ENCODE measurements at regions not wholly inside any gene's neighbourhood (a gene's known extent, or its start where the extent isn't known, plus 50 kb on each side); places are given as distances from the start of the nearest gene placed in this dataset.

GRCh38 chr15:48010316-48010715, 110.5 kb upstream of the SLC24A5 start:
- no peak for FAIRE-seq
- H3K27ac ChIP-seq (ENCODE audit: low read depth, low read length): no peak overlapping the region
- H4K91ac ChIP-seq (replicated peaks; ENCODE audit: insufficient read length, low read length): no peak overlapping the region

More at GRCh38 chr15:48010316-48010715, 110.5 kb upstream of the SLC24A5 start:
- DNase-seq (ENCODE audit: low read depth in 1 of 2, low spot score in 2 of 2): no peak
- Histone ChIP-seq H3K56ac (replicated peaks; ENCODE audit: insufficient read length, low read depth, low read length) (no peak overlapping the region), H4K5ac (ENCODE audit: insufficient read length, low read depth, low read length) (no peak overlapping the region), H3K14ac (ENCODE audit: insufficient read length) (no peak overlapping the region), H3K9me3 (ENCODE audit: insufficient read depth in 2 of 2, low read depth in 1 of 2, low read length in 1 of 2) (no peaks in the 10 kb centered on the region), H3K79me1 (ENCODE audit: low read depth, low read length) (no peaks in the 10 kb centered on the region), H3K18ac (ENCODE audit: extremely low read depth, low read length) (no peak overlapping the region), H3K4ac (replicated peaks; ENCODE audit: insufficient read length, low read depth, low read length) (no peak overlapping the region), H3K79me2 (ENCODE audit: control insufficient read depth in 1 of 2, insufficient read depth in 2 of 2, low read length in 2 of 2) (no peaks in the 10 kb centered on the region), H2BK120ac (replicated peaks; ENCODE audit: low read depth, low read length) (no peak overlapping the region), H2BK15ac (ENCODE audit: low read length) (no peak overlapping the region), H3K9ac (replicated peaks in 1 of 4; ENCODE audit: extremely low read depth in 1 of 4, low read depth in 3 of 4, low read length in 3 of 4) (no peak overlapping the region), H4K8ac (ENCODE audit: extremely low read depth, insufficient read depth, low read length) (no peak overlapping the region), H3K4me1 (replicated peaks in 1 of 4; ENCODE audit: control insufficient read depth in 3 of 4, insufficient read depth in 4 of 4, low read length in 3 of 4) (peaks cover 0 to 7% (median 3%) of the 10 kb centered on the region in 4 experiments; a peak in 3 of 7 replicates), H3K4me3 (ENCODE audit: extremely low read depth in 1 of 4, insufficient read depth in 2 of 4, low read depth in 3 of 4, low read length in 4 of 4) (no peak overlapping the region), H3K36me3 (ENCODE audit: control insufficient read depth in 2 of 4, insufficient read depth in 4 of 4, low read length in 3 of 4) (no peaks in the 10 kb centered on the region), H3K23ac (ENCODE audit: insufficient read length) (no peak overlapping the region), H3K27me3 (replicated peaks in 1 of 4; ENCODE audit: control insufficient read depth in 3 of 4, extremely low read depth in 1 of 4, insufficient read depth in 3 of 4, low read length in 3 of 4) (no peaks in the 10 kb centered on the region), H2AK5ac (ENCODE audit: low read depth, low read length) (no peak overlapping the region), H2BK20ac (ENCODE audit: low read length) (no peak overlapping the region), H3K23me2 (ENCODE audit: low read depth, low read length) (no peaks in the 10 kb centered on the region; the same call in 1 of the 2 replicates), H2BK12ac (ENCODE audit: low read depth, low read length) (no peak overlapping the region), H4K20me1 (replicated peaks in 1 of 2; ENCODE audit: control insufficient read depth in 1 of 2, insufficient read depth in 2 of 2, low read length in 2 of 2) (no peaks in the 10 kb centered on the region), H2BK5ac (ENCODE audit: low read depth, low read length) (no peak overlapping the region), H2AFZ (ENCODE audit: low read length) (no peak overlapping the region), H3K4me2 (ENCODE audit: insufficient read depth in 1 of 2, low read depth in 2 of 2, low read length in 2 of 2) (no peak overlapping the region)
- CTCF ChIA-PET (ENCODE audit: partially characterized antibody): no interaction called here
- POLR2A ChIA-PET (ENCODE audit: partially characterized antibody): no interaction called here
- no peak for TF ChIP-seq MAFK (IDR thresholded peaks at IDR 0.05; ENCODE audit: low read depth, low read length)
- TF ChIP-seq USF2 (IDR thresholded peaks at IDR 0.05; ENCODE audit: low read length): no peak
- TF ChIP-seq SIRT6 (IDR thresholded peaks at IDR 0.05; ENCODE audit: low read length): no peak
- TF ChIP-seq NANOG (IDR thresholded peaks at IDR 0.05; ENCODE audit: insufficient read depth, low read depth, low read length, poor library complexity, severe bottlenecking): no peak
- no peak for TF ChIP-seq POLR2AphosphoS5 (IDR thresholded peaks at IDR 0.05; ENCODE audit: low read depth, low read length)
- TF ChIP-seq, protein P1, sequence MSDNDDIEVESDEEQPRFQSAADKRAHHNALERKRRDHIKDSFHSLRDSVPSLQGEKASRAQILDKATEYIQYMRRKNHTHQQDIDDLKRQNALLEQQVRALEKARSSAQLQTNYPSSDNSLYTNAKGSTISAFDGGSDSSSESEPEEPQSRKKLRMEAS (IDR thresholded peaks at IDR 0.05): no peak
- 88% methylated on average over 4 of the region's 4 CpGs; no CpG with 5 or more reads in 1 of the 2 experiments for WGBS, 2 experiments (ENCODE audit: extremely low coverage in 1 of 2, insufficient coverage in 1 of 2, insufficient read length in 1 of 2, insufficient replicate concordance in 2 of 2, low coverage in 1 of 2, low lambda C conversion rate in 2 of 2, missing lambda C conversion rate in 1 of 2)
